ENCODE measurements at regions not wholly inside any gene's neighbourhood (a gene's known extent, or its start where the extent isn't known, plus 50 kb on each side); places are given as distances from the start of the nearest gene placed in this dataset.

GRCh38 chr10:30751678-30752331 lies 122.3 kb upstream of the LYZL2 start:
- DNase-seq (ENCODE audit: low spot score): peak; percentile 70
- in situ Hi-C loops (cut with MboI; ENCODE audit: low sequenced_read_pairs, unreplicated experiment): no loop called here
- TF ChIP-seq CTCF (IDR thresholded peaks at IDR 0.05; ENCODE audit: borderline replicate concordance, control extremely low read depth, extremely low read depth, insufficient read depth, missing control alignments): peak; percentile 55

GRCh38 chr10:30750971-30751677 lies 121.6 kb upstream of the LYZL2 start:
- in situ Hi-C loops (cut with MboI; ENCODE audit: low sequenced_read_pairs, unreplicated experiment): no loop called here
- DNase-seq (ENCODE audit: low spot score): peak; percentile 56
- TF ChIP-seq CTCF (IDR thresholded peaks at IDR 0.05; ENCODE audit: borderline replicate concordance, control extremely low read depth, extremely low read depth, insufficient read depth, missing control alignments): no peak

- in situ Hi-C loops (cut with MboI; ENCODE audit: low sequenced_read_pairs, unreplicated experiment): loop anchor here (25.0 kb wide), 1 partner anchor 1063 kb away; no protein-coding TSS in a partner anchor
- DNase-seq (ENCODE audit: low spot score): no peak
Measured at GRCh38 chr10:30749385-30749784, 119.8 kb upstream of the LYZL2 start.

GRCh38 chr10:30748152-30748973 lies 118.8 kb upstream of the LYZL2 start:
- in situ Hi-C loops (cut with MboI; ENCODE audit: low sequenced_read_pairs, unreplicated experiment): loop anchor here (25.0 kb wide), 1 partner anchor 1064 kb away; no protein-coding TSS in a partner anchor
- no peak for TF ChIP-seq CTCF (IDR thresholded peaks at IDR 0.05; ENCODE audit: borderline replicate concordance, control extremely low read depth, extremely low read depth, insufficient read depth, missing control alignments)
- DNase-seq (ENCODE audit: low spot score): no peak

More at GRCh38 chr10:30749385-30749784, 119.8 kb upstream of the LYZL2 start:
- no peak for TF ChIP-seq CTCF (IDR thresholded peaks at IDR 0.05; ENCODE audit: borderline replicate concordance, control extremely low read depth, extremely low read depth, insufficient read depth, missing control alignments)

GRCh38 chr10:30747633-30748032 lies 118.1 kb upstream of the LYZL2 start:
- in situ Hi-C loops (cut with MboI; ENCODE audit: low sequenced_read_pairs, unreplicated experiment): loop anchor here (25.0 kb wide), 1 partner anchor 1065 kb away; no protein-coding TSS in a partner anchor
- no peak for DNase-seq (ENCODE audit: low spot score)
- no peak for TF ChIP-seq CTCF (IDR thresholded peaks at IDR 0.05; ENCODE audit: borderline replicate concordance, control extremely low read depth, extremely low read depth, insufficient read depth, missing control alignments)

GRCh38 chr10:30745953-30746352 lies 116.4 kb upstream of the LYZL2 start:
- in situ Hi-C loops (cut with MboI; ENCODE audit: low sequenced_read_pairs, unreplicated experiment): loop anchor here (25.0 kb wide), 1 partner anchor 1066 kb away; no protein-coding TSS in a partner anchor
- DNase-seq (ENCODE audit: low spot score): no peak

More at GRCh38 chr10:30745953-30746352, 116.4 kb upstream of the LYZL2 start:
- TF ChIP-seq CTCF (IDR thresholded peaks at IDR 0.05; ENCODE audit: borderline replicate concordance, control extremely low read depth, extremely low read depth, insufficient read depth, missing control alignments): no peak
